Neuronal stem cell (in vitro differentiated cells): ENCODE measurements at regions not wholly inside any gene's neighbourhood (a gene's known extent, or its start where the extent isn't known, plus 50 kb on each side); places are given as distances from the start of the nearest gene placed in this dataset.

Source experiments
- DNase-seq: peaks from one replicate; pipeline ENCODE4 v3.0.0-alpha.2; 2013; ENCODE audit warnings: low spot score
- H2AFZ ChIP-seq: one replicate; pipeline ENCODE4 v1.6.1; 2013; ENCODE audit warnings: mild to moderate bottlenecking, low read length, inconsistent platforms
- H2AK5ac ChIP-seq: 2 replicates; pipeline ENCODE4 v1.6.1; 2013; ENCODE audit warnings: low read depth, mild to moderate bottlenecking, inconsistent platforms, low read length, moderate library complexity, mixed read lengths
- H2BK120ac ChIP-seq: 2 replicates; pipeline ENCODE4 v1.6.1; 2013; ENCODE audit warnings: low read depth, mild to moderate bottlenecking, inconsistent platforms, low read length, moderate library complexity, mixed read lengths
- H2BK12ac ChIP-seq: one replicate; pipeline ENCODE4 v1.6.1; 2013; ENCODE audit warnings: low read length, inconsistent platforms
- H2BK15ac ChIP-seq: 2 replicates; pipeline ENCODE4 v1.6.1; 2013; ENCODE audit warnings: mild to moderate bottlenecking, low read length, inconsistent platforms, mixed read lengths
- H2BK5ac ChIP-seq: one replicate; pipeline ENCODE4 v1.6.1; 2013; ENCODE audit warnings: inconsistent platforms, mild to moderate bottlenecking, low read length, moderate library complexity
- H3K14ac ChIP-seq: one replicate; pipeline ENCODE4 v1.6.1; 2013; ENCODE audit warnings: low read length, inconsistent platforms
- H3K18ac ChIP-seq: 2 replicates; pipeline ENCODE4 v1.6.1; 2013; ENCODE audit warnings: low read length, inconsistent platforms
- H3K23ac ChIP-seq: 2 replicates; pipeline ENCODE4 v1.6.1; 2013; ENCODE audit warnings: low read depth, mild to moderate bottlenecking, mixed read lengths, low read length, inconsistent platforms; ENCODE audit not compliant: poor library complexity
- H3K27ac ChIP-seq: replicated peaks from 3 replicates; pipeline ENCODE4 v1.5.1; 2013; ENCODE audit warnings: low read length, inconsistent platforms
- H3K27me3 ChIP-seq, 3 experiments: 2 replicates each; pipeline ENCODE4 v1.6.1; 2013; ENCODE audit warnings: low read length in 3 of 3, mild to moderate bottlenecking in 2 of 3, inconsistent platforms in 1 of 3, low read depth in 1 of 3, mixed read lengths in 1 of 3, moderate library complexity in 1 of 3; ENCODE audit not compliant: control insufficient read depth in 3 of 3, insufficient read depth in 3 of 3
- H3K36me3 ChIP-seq, 2 donors: replicated peaks in 1 of 2; 2 replicates each; pipeline ENCODE4 v1.6.1; 2013; ENCODE audit warnings: low read length in 2 of 2; ENCODE audit not compliant: control insufficient read depth in 2 of 2, insufficient read depth in 2 of 2
- H3K4ac ChIP-seq: 2 replicates; pipeline ENCODE4 v1.6.1; 2013; ENCODE audit warnings: inconsistent platforms, mild to moderate bottlenecking, low read length, moderate library complexity
- H3K4me1 ChIP-seq, 2 donors: 1 replicate in 1 of 2; 2 replicates in 1 of 2; pipeline ENCODE4 v1.6.1; 2013; ENCODE audit warnings: low read length in 2 of 2, low read depth in 1 of 2; ENCODE audit not compliant: control insufficient read depth in 2 of 2, insufficient read depth in 1 of 2
- H3K4me2 ChIP-seq: one replicate; pipeline ENCODE4 v1.6.1; 2013; ENCODE audit warnings: mild to moderate bottlenecking, low read length, inconsistent platforms; ENCODE audit not compliant: insufficient read depth, poor library complexity, severe bottlenecking
- H3K4me3 ChIP-seq, 2 donors: 2 replicates each; pipeline ENCODE4 v1.5.1; 2013; ENCODE audit warnings: low read length in 2 of 2, mild to moderate bottlenecking in 2 of 2, inconsistent platforms in 1 of 2, moderate library complexity in 1 of 2
- H3K79me1 ChIP-seq: one replicate; pipeline ENCODE4 v1.6.1; 2013; ENCODE audit warnings: low read depth, mild to moderate bottlenecking, inconsistent platforms, low read length, moderate library complexity
- H3K9ac ChIP-seq: one replicate; pipeline ENCODE4 v1.6.1; 2013; ENCODE audit warnings: mild to moderate bottlenecking, low read depth, low read length, inconsistent platforms; ENCODE audit not compliant: poor library complexity
- H3K9me3 ChIP-seq, 2 donors: replicated peaks in 1 of 2; 2 replicates each; pipeline versions ENCODE3 to v1.6.1; 2013; ENCODE audit warnings: low read length in 2 of 2, mild to moderate bottlenecking in 2 of 2, inconsistent platforms in 1 of 2, low read depth in 1 of 2, mixed read lengths in 1 of 2, moderate library complexity in 1 of 2; ENCODE audit not compliant: control insufficient read depth in 2 of 2, insufficient read depth in 1 of 2
- H4K8ac ChIP-seq: one replicate; pipeline ENCODE4 v1.6.1; 2013; ENCODE audit warnings: low read depth, mild to moderate bottlenecking, inconsistent platforms, low read length, moderate library complexity
- H4K91ac ChIP-seq: one replicate; pipeline ENCODE4 v1.6.1; 2013; ENCODE audit warnings: low read length, low read depth, mild to moderate bottlenecking, inconsistent platforms; ENCODE audit not compliant: poor library complexity
- WGBS, 2 donors: extraction: QIAGEN DNeasy Blood & Tissue Kit; methylation state at CpG; one replicate each; pipeline ENCODE4 v1.1.7; 2013; ENCODE audit warnings: missing lambda C conversion rate in 2 of 2, mixed read lengths in 1 of 2; ENCODE audit not compliant: insufficient read length in 2 of 2, insufficient replicate concordance in 1 of 2; ENCODE audit errors: extremely low coverage in 2 of 2; 5-methylcytosine and 5-hydroxymethylcytosine counted together

GRCh38 chr10:130787821-130788220 is 523.7 kb downstream of the TCERG1L start:
- Histone ChIP-seq H3K27me3 (peaks cover 0 to 2% (median 0%) of the 10 kb centered on the region in 3 experiments), H3K18ac (no peak overlapping the region), H3K4me1 (peaks cover 0 to 5% of the 10 kb centered on the region in 2 donors), H2AFZ (no peak overlapping the region), H3K36me3 (peaks cover 0 to 3% of the 10 kb centered on the region in 2 donors), H4K91ac (no peak overlapping the region), H2BK15ac (no peak overlapping the region), H2AK5ac (no peak overlapping the region), H3K27ac (no peak overlapping the region), H4K8ac (no peak overlapping the region), H3K4me3 (no peak overlapping the region), H3K79me1 (peaks cover 4% of the 10 kb centered on the region), H3K4me2 (no peak overlapping the region), H3K4ac (no peak overlapping the region), H3K9ac (no peak overlapping the region), H2BK5ac (no peak overlapping the region), H3K23ac (no peak overlapping the region), H3K14ac (peak overlapping the region; percentile 23), H3K9me3 (peaks cover 0 to 22% of the 10 kb centered on the region in 2 donors), H2BK120ac (no peak overlapping the region), H2BK12ac (no peak overlapping the region)
- DNase-seq, result no peak
- no CpG with 5 or more reads among the region's 4 CpGs for WGBS, 2 donors

- Histone ChIP-seq H3K79me1 (peaks cover 4% of the 10 kb centered on the region), H4K91ac (no peak overlapping the region), H3K4ac (peak overlapping the region; percentile 95), H3K4me2 (no peak overlapping the region), H3K4me3 (peak overlapping the region in 1 of 2 donors; percentile 45), H2BK12ac (peak overlapping the region; percentile 63), H2BK15ac (peak overlapping the region; percentile 24), H3K14ac (peak overlapping the region; percentile 85), H3K36me3 (peaks cover 0 to 3% of the 10 kb centered on the region in 2 donors), H3K18ac (peak overlapping the region; percentile 50), H2AFZ (no peak overlapping the region), H3K23ac (peak overlapping the region; percentile 94), H3K4me1 (peaks cover 0 to 5% of the 10 kb centered on the region in 2 donors), H3K27me3 (peaks cover 0 to 2% (median 0%) of the 10 kb centered on the region in 3 experiments), H4K8ac (peak overlapping the region; percentile 99), H3K9ac (no peak overlapping the region), H2AK5ac (no peak overlapping the region), H2BK5ac (no peak overlapping the region), H3K9me3 (peaks cover 0 to 22% of the 10 kb centered on the region in 2 donors), H2BK120ac (no peak overlapping the region), H3K27ac (peak overlapping the region; percentile 51)
- no peak for DNase-seq
- WGBS, 2 donors, result 100% methylated on average over 1 of the region's 2 CpGs; no CpG with 5 or more reads in 1 of the 2 donors
Observed at GRCh38 chr10:130790339-130790738, 521.2 kb downstream of the TCERG1L start.

DNA sequence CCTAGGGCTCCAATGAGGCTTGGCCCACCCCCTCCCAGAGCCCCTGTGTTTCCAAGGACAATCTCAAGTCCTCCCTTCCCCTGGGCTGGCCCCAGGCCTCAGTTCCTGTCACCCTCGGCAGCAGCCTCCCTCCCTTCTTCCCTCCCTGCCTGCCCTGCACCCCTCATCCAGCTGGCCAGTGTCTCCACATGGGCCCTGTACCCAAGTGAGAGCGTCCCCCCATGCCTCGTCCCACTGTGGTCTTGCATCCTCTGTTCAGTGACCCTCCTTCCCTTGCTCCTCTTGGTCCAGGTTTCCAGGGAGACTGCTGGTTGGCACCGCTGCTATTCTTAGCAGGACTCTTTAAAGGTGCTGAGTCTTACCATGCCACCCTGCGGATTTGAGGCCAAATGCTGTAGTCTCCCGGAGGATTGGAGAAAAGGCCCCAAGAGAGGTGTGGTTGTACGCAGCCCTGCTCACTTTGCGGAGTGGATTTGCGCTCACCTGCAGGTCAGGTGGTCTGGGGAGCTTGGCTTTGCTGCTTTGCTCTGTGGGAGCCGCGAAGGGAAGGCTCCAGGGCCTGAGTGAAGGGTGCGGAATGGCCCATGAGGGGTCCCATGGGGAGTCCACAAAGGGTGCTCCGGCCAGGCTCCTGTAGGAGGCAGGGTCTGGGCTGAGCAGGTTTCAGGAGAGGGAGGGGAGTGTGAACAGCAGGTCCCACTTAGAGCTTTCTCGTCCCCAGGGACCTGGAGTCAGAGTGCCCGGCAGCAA is 519.2 kb downstream of the TCERG1L start:
- no peak overlapping the region for H3K27ac ChIP-seq
- no peak overlapping the region for H2BK15ac ChIP-seq
- H3K18ac ChIP-seq, result no peak overlapping the region
- no peak overlapping the region for H3K9ac ChIP-seq
- no peak overlapping the region for H2BK120ac ChIP-seq
- H3K4me3 ChIP-seq, result peak overlapping the region in 1 of 2 donors; percentile 35
- H3K9me3 ChIP-seq, result peaks cover 0 to 22% of the 10 kb centered on the region in 2 donors
- H2AK5ac ChIP-seq, result no peak overlapping the region
- no peak overlapping the region for H4K91ac ChIP-seq
- H4K8ac ChIP-seq, result no peak overlapping the region
- no peak for DNase-seq
- H2AFZ ChIP-seq, result no peak overlapping the region
- H3K4me2 ChIP-seq, result no peak overlapping the region
- H3K4me1 ChIP-seq, result peaks cover 0 to 5% of the 10 kb centered on the region in 2 donors
- H3K23ac ChIP-seq, result peak overlapping the region; percentile 39
- H3K36me3 ChIP-seq, result peaks cover 0 to 3% of the 10 kb centered on the region in 2 donors
- WGBS, 2 donors, result no CpG with 5 or more reads among the region's 15 CpGs
- no peak overlapping the region for H3K14ac ChIP-seq
- peak overlapping the region; percentile 79 for H2BK5ac ChIP-seq
- H3K79me1 ChIP-seq, result peaks cover 4% of the 10 kb centered on the region
- H2BK12ac ChIP-seq, result no peak overlapping the region
- H3K27me3 ChIP-seq, result peaks cover 0 to 2% (median 0%) of the 10 kb centered on the region in 3 experiments
- H3K4ac ChIP-seq, result no peak overlapping the region

- Histone ChIP-seq H3K27ac (no peak overlapping the region), H3K9ac (no peak overlapping the region), H2BK5ac (no peak overlapping the region), H2BK15ac (no peak overlapping the region), H4K91ac (no peak overlapping the region), H3K79me1 (no peaks in the 10 kb centered on the region), H3K4ac (no peak overlapping the region), H2BK120ac (no peak overlapping the region), H3K4me3 (no peak overlapping the region), H3K4me1 (no peaks in the 10 kb centered on the region), H2AK5ac (no peak overlapping the region), H3K27me3 (no peaks in the 10 kb centered on the region), H3K23ac (no peak overlapping the region), H3K18ac (no peak overlapping the region), H3K14ac (no peak overlapping the region), H3K36me3 (no peaks in the 10 kb centered on the region), H2BK12ac (no peak overlapping the region), H2AFZ (no peak overlapping the region), H4K8ac (no peak overlapping the region), H3K4me2 (no peak overlapping the region), H3K9me3 (peaks cover 0 to 16% of the 10 kb centered on the region in 2 donors)
- no peak for DNase-seq
- WGBS, 2 donors, result no CpG with 5 or more reads among the region's 11 CpGs
Observed at GRCh38 chr10:130795819-130796218, 515.7 kb downstream of the TCERG1L start.
